ENCODE measurements at regions not wholly inside any gene's neighbourhood (a gene's known extent, or its start where the extent isn't known, plus 50 kb on each side); places are given as distances from the start of the nearest gene placed in this dataset.

GRCh38 chr9:23611869-23612268, 214.2 kb downstream of the ELAVL2 start:
- TF ChIP-seq CTCF (conservative IDR thresholded peaks at IDR 0.05 in 1 of 2, IDR thresholded peaks at IDR 0.05 in 1 of 2; ENCODE audit: extremely low read depth in 1 of 2, insufficient read depth in 1 of 2, low read depth in 1 of 2, low read length in 2 of 2) = no peak
- TF ChIP-seq EZH2 (IDR thresholded peaks at IDR 0.05; ENCODE audit: borderline replicate concordance, low read length) = no peak
